Activated T-helper 9 cell treated with anti-CD3 and anti-CD28 coated beads, Interleukin-2, amount 50 U/mL, for 16 hours (primary cell): ENCODE measurements at regions not wholly inside any gene's neighbourhood (a gene's known extent, or its start where the extent isn't known, plus 50 kb on each side); places are given as distances from the start of the nearest gene placed in this dataset.

Source experiments
- DNase-seq: peaks from one replicate; pipeline ENCODE4 v3.0.0-alpha.2; 2020; ENCODE audit warnings: low read depth

GRCh38 chr15:95503640-95504225, 826.8 kb upstream of the NR2F2 start:
- DNase-seq: no peak

DNA sequence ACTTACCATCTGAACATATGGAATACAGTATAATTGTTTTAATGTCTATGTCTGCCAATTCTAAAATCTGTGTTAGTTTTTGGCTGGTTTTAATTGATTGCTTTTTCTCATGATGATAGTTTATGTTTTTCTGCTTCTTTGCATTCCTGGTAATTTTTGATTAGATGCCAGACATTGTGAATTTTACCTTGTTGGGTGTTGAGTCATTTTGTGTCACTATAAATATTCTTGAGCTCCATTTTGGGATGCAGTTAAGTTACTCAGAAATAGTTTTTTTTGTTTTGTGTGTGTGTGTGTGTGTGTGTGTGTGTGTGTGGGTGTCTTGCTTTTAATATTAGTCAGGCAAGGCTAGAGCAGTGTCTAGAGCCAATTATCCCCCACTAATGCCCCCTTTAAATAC, 818.8 kb upstream of the NR2F2 start:
- DNase-seq: no peak

DNA sequence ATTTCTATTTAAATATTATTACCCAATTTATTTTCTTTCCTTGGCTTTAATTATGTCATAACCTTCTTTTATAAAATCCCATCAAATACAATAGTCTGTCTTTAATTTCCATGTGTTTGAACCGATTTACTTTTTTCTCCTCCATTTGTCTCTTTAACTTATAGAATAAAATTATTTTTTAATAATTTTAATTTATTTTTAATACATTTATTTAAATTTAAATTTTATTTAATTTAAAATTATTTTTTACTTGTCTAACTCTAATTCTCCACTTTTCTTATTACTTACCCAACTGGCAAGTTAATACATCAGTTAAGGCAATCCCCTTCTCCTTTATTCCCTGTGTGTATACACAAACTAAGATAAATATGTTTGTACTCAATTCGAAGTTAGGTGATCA, 817.6 kb upstream of the NR2F2 start:
- no peak for DNase-seq

DNA sequence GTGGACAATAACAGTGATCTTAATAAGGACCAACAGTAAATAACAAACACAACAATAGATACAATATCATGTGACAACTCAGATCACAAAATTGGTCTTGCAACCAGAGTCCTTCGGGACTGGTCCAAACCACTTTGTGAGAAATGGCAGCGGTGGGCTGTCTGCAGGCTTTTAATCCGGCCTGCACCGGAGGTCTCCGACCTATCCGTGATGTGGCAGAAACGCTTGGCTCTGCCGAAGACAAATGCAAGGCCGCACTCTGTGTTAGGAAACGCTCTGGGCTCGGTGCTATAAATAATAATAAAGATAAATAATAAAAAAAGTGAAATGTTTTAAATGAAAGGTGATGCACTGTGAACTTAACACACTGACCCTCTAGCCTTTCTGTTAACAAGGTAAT, 810.6 kb upstream of the NR2F2 start:
- DNase-seq: no peak

- no peak for DNase-seq
Observed at GRCh38 chr15:95520511-95520910, 810.0 kb upstream of the NR2F2 start.

GRCh38 chr15:95520922-95521321, 809.6 kb upstream of the NR2F2 start:
- DNase-seq: no peak

DNA sequence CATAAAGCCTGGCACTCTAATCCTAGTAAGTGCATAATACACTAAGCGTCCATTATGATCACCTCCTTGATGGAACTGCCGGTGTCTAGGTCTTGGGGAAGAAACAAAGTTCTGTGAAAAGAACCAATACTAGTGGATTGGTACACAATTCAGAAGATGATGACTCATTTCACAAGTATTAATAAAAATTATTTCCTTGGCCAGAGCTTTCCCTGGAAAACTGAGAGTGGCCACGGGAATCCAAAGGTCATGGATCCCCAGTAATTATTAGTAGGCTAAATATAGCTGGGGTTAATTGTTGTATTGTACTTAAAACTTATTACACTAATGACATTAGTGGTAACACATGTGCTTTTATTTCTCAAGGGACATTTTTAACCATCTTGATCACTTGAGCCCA, 808.0 kb upstream of the NR2F2 start:
- DNase-seq: no peak

- no peak for DNase-seq
Observed at GRCh38 chr15:95528920-95529319, 801.6 kb upstream of the NR2F2 start.

DNA sequence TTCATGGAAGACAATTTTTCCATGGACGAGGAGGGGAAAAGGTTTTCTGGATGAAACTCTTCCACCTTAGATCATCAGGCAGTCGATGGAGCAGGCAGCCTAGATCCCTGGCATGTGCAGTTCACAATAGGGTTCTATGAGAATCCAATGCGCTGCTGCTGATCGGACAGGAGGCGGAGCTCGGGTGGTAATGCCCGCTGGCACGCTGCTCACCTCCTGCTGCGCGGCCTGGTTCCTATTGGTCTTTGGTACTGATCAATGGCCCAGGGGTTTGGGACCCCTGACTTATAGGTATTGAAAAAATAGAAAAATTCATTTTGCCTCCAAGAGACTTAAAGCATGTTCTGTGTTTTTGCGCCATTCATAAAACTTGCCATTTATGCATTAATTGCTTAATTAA, 793.9 kb upstream of the NR2F2 start:
- DNase-seq: no peak

GRCh38 chr15:95538693-95539092, 791.8 kb upstream of the NR2F2 start:
- no peak for DNase-seq

DNA sequence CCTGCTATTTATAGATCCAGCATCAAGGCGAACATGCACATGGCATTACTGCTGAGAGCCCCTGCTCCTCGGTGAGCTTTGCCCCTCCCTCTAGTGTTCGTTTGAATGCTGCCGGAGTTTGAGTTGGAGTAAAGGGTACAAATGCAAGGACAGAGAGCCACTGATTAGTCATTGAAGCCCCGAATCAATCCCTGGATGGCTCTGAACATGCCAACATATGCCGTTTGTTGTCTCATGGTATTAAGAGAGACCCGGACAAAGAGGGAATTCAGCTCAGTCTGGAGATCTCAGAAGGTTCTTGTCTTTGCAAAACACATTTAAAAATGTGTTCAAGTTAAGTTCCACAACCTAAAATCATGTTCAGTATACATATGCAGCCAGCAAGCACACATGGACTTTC, 789.2 kb upstream of the NR2F2 start:
- no peak for DNase-seq

GRCh38 chr15:95549168-95549738, 781.2 kb upstream of the NR2F2 start:
- no peak for DNase-seq

DNA sequence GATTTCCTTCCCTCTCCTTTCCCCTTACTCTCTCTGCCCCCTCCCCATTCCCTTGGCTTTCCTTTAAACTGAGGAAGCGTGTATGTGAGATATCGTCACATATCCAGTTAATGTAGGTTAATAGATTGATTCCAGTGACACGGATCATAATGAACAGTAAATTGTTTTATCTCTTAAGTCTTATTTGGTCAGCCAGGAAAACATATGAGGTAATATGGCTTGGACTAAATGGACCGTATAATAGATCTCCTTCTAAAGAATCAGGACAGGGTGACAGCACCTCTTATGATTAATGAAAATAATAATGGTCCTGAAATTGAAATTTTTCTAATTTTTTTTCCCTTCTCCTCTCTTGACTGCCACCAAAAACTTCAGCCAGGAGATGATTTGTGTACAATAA, 779.8 kb upstream of the NR2F2 start:
- no peak for DNase-seq

DNA sequence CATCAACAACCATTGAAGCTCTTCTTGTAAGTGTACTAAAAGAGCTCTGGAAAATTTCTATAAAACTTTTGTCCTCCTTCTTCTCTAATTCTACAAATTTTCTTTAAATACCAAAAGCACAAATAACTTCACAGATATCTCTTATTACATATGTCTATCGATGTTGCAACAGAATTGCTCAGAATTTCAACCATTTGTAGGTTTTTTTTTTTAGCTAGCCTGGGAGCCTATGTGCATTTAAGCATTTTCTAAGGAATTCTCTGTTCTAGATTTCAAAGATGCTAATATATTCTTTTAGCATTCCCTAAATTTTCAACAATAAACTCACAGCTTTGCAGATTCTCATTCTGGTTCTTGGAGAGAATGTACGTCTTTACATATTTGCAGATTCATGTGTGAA, 774.3 kb upstream of the NR2F2 start:
- no peak for DNase-seq

GRCh38 chr15:95556866-95557225, 773.7 kb upstream of the NR2F2 start:
- DNase-seq: no peak

DNA sequence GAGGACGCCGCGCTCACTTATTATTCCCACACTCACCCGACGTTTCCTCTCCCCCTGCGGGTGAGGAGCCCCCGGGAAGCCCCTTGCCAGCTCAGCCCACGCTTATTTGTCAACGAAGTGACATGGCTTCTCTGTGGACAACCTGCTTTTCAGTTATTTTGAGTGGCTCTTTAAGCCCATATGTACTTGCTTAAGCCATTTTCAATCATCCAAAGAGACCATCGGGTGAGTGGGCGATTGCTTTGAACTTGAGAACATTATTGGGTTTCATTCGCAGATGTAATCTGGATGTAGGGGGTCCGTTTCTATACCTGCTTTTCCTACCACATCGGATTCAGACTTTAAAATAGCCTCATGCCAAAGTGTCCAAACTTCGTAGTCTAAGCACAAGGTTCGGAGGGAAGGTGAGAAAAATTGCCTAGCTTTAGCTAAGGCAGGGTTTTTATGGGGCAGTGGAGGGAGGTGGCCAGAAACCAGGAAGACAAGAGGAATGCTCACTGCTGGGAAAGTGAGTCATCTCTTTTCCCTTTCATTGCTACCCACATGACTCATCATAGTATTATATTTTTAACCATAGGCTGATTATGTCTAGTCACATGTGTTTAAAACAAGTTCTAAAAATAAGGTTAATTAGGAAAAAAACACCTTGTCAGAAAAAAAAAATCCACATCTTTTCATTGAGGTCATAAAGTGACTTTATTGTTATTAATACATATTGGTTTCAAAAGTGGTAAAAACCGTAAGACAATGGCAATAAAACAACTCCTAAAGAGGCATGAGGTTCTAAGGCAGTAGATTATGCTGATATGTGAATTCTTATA, 773.1 kb upstream of the NR2F2 start:
- DNase-seq: no peak

DNA sequence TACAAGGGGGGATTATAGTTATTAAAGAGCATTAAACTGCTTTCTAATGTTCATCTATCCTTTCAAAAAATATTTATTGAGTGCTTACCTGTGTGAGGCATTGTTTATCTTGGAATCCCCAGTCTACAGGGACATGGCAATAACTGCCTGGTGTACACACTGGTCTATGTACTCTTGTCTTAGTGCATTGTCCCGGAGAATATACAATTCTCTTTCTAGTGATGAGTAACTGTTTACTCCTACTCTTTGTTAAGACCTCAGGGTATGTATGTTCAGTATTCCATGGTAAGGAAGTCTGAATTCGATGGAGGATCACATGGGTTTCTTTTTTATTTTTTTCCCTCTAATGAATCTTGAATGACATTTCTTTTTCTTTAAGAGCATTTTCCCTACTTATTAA, 772.4 kb upstream of the NR2F2 start:
- DNase-seq: no peak

GRCh38 chr15:95558916-95559315, 771.6 kb upstream of the NR2F2 start:
- DNase-seq: no peak

DNA sequence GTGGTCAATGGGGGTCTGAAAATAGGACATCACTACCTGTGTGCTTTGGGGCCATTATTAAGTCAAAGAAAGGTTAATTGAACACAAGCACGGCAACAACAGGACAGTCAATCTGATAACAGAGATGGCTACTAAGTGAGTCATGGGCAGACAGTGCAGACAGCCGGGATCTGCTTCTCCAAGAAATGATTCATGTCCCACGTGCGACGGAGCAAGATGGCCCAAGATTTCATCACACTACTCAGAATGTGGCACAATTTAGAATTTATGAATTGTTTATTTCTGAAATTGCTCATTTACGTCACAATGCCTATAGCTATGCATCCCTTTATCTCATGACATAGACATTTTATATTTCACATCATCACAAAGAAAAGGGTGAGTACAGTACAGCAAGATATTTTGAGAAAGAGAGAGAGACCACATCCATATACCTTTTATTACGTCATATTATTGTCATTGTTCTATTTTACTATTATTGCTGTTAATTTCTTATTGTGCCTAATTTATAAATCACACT, 770.6 kb upstream of the NR2F2 start:
- no peak for DNase-seq

DNA sequence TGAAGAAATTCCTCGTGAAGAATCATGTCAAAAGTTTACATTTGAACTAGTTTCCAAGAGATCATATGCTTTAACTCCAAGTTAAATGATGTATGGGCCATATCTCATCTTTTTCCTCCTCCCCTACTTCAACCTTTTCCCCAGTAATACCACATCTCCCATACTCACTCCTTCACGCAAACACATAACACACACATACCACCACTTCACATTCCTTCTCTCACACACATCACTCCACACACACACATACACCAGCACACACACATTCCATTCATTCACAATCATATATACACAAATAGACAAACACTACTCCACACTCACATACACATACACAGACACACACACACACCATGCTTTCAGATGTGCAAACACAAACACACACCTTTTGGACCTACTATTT, 769.0 kb upstream of the NR2F2 start:
- no peak for DNase-seq

GRCh38 chr15:95563634-95564033, 766.9 kb upstream of the NR2F2 start:
- DNase-seq: no peak

GRCh38 chr15:95565016-95565600, 765.4 kb upstream of the NR2F2 start:
- no peak for DNase-seq

GRCh38 chr15:95565690-95566089, 764.8 kb upstream of the NR2F2 start:
- no peak for DNase-seq
